ENCODE measurements at regions not wholly inside any gene's neighbourhood (a gene's known extent, or its start where the extent isn't known, plus 50 kb on each side); places are given as distances from the start of the nearest gene placed in this dataset.

DNA sequence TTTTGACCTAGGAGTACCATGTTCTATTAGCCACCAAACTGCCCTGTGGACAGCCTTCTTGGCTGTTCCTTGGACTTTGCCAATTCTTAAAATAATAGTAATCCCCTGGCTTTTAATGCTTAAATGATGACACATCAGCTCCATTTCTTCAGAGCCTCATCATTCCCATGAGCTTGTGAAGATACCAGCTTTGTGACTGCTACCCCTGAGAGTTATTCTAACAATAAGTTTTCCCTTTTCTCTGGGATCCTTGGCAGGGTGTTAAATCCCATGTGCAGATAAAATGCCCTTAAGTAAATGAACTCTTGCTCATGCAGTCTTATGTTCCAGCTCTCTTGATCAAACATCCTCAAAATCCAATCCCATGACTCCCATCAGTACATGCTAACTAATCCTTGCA lies 415.3 kb downstream of the CETN3 start:
- TF ChIP-seq, protein P1, sequence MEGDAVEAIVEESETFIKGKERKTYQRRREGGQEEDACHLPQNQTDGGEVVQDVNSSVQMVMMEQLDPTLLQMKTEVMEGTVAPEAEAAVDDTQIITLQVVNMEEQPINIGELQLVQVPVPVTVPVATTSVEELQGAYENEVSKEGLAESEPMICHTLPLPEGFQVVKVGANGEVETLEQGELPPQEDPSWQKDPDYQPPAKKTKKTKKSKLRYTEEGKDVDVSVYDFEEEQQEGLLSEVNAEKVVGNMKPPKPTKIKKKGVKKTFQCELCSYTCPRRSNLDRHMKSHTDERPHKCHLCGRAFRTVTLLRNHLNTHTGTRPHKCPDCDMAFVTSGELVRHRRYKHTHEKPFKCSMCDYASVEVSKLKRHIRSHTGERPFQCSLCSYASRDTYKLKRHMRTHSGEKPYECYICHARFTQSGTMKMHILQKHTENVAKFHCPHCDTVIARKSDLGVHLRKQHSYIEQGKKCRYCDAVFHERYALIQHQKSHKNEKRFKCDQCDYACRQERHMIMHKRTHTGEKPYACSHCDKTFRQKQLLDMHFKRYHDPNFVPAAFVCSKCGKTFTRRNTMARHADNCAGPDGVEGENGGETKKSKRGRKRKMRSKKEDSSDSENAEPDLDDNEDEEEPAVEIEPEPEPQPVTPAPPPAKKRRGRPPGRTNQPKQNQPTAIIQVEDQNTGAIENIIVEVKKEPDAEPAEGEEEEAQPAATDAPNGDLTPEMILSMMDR (IDR thresholded peaks at IDR 0.05): no peak
- no peak for TF ChIP-seq ZFX (IDR thresholded peaks at IDR 0.05; ENCODE audit: borderline replicate concordance)
